ENCODE measurements at regions not wholly inside any gene's neighbourhood (a gene's known extent, or its start where the extent isn't known, plus 50 kb on each side); places are given as distances from the start of the nearest gene placed in this dataset.

- DNase-seq, result no peak
These were observed 279.6 kb upstream of the JARID2 start for GRCh38 chr6:14966096-14966905.

GRCh38 chr6:14966906-14967711, 278.8 kb upstream of the JARID2 start:
- no peak for DNase-seq

DNA sequence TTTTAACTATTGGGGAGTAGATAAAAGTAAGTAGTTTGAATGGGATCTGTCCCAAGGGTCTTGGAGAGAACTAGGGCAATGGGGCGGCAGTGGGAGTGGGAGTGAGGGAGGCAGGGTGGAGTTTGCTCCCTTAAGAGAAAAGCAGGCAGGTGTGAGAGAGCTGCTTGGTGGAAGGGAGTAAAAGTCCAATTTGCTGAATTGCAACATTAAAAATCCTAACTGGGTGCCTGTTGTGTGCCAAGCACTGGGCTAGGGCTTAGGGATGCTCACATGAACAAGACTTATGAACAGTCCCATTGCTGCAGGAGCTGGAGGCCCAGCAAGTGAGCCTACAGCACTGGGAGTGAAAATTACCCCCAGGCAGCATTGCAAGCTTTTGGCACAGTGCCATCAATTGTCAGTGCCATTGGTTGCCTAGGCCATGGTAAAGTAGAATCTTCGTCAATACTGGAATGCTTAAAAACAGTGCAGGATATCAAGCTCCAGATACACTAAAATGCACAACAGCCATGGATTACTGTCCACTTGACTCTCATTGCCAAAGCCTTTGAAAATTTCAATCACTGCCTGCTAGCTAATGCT, 277.7 kb upstream of the JARID2 start:
- no peak for DNase-seq

DNA sequence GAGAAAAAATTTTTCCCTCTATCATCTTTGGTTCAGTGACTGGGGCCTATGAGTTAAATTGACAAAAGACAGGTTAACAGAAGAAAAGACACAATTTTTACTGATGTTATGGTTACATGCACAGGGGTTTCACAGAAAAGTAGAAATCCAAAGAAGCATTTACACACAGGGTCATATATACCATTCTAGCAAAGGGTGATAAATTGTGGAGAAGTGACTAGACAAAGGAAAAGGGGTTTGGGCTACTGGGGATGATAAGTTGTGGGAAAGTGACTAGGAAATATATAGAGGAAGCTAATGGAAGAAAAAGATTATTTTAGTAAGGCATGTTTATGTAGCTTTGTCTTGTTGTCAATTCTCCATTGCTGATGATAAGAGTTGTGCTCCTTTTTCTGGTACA, 276.7 kb upstream of the JARID2 start:
- no peak for DNase-seq

DNA sequence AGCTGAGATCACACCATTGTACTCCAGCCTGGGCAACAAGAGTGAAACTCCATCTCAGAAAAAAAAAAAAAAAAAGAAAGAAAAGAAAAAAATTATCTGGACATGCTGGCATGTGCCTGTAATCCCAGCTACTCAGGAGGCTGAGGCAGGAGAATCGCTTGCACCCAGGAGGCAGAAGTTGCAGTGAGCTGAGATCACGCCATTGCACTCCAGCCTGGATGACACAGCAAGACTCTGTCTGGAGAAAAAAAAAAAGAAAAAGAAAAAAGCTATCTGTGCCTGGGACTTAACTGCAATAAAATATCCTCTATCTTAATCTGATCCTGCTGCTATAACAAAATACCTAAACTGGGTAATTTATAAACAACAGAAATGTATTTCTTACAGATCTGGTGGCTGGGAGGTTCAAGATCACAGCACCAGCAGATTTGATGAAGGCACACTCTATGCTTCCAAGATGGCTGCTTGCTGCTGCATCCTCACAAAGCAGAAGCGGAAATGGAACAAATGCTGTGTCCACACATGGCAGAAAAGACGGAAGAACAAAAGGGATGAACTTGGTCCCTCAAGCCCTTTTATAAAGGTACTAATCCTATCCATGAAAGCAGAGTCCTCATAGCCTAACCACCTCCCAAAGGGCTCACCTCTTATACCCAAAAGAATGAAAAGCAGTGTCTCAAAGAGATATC, 273.3 kb upstream of the JARID2 start:
- no peak for DNase-seq

- DNase-seq, result no peak
These were observed 271.5 kb upstream of the JARID2 start for GRCh38 chr6:14974372-14974771.

- no peak for DNase-seq
These were observed 270.9 kb upstream of the JARID2 start for GRCh38 chr6:14974792-14975470.

DNA sequence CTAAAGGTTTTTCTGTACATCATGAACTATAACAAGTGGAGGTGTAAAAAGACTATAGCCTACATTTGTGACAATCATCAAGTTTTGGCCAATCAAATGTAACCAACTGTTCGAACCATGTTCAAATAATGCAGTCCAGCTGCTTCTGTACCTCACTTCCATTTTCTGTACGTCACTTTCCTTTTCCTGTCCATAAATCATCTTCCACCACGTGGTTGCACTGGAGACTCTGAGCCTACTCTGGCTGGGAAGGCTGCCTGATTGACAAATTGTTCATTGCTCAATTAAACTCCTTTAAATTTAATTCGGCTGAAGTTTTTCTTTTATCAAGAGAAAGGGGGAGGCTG, 270.4 kb upstream of the JARID2 start:
- no peak for DNase-seq

DNA sequence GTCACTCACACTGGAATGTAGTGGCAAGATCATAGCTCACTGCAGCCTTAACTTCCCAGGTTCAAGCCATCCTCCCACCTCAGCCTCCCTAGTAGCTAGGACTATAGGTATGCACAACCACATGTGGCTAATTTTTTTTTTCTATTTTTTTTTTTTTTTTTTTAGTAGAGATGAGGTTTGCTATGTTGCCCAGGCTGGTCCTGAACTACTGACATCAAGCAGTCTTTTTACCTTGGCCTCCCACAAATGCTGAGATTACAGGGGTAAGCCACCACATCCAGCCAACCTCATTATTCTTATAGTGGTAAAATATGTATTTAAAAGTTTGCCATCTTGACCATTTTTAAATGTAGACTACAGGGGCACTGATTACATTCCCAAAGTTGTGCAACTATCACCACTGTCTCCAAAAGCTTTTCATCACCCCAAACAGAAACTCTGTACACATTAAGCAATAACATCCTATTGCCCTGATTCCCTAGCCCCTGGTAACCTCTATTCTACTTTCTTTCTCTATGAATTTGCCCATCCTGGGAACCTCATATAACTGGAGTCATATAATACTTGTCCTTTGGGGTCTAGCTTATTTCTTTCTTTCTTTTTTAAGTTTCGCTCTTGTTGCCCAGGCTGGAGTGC, 268.0 kb upstream of the JARID2 start:
- DNase-seq, result no peak

DNA sequence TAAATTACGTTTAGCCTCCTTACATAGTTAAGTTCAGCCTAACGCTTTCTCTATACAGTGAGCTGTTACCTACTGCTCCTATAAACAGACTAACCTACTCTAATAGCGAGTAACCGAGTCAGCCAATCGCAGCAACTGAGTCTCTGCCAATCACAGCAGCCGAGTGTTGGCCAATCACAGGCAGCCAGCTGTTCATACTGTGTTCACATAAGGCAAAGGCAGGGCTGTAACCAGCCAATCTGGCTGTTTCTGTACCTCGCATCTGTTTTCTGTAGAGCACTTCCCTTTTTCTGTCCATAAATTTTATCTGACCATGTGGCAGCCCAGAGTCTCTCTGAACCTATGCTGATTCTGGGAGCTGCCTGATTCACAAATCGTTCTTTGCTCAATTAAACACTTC, 263.9 kb upstream of the JARID2 start:
- no peak for DNase-seq

- no peak for DNase-seq
These were observed 262.0 kb upstream of the JARID2 start for GRCh38 chr6:14983599-14984518.

DNA sequence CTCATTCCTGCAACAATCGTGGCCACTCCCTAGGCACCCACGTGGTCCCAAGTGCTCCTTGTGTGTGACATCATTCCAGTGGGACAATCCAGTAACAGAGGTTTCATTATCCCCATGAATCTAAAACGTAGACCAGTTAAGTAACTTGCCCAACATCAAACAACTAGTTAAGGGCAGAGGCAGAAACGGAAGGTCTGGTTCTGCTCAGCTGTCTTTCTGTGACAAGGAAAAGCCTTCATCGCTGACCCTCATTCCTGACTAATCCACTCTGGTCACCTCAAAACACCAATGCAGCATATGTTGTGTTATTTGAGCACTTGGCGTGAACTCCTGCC, 261.4 kb upstream of the JARID2 start:
- DNase-seq, result no peak

- no peak for DNase-seq
These were observed 260.5 kb upstream of the JARID2 start for GRCh38 chr6:14985366-14985765.

DNA sequence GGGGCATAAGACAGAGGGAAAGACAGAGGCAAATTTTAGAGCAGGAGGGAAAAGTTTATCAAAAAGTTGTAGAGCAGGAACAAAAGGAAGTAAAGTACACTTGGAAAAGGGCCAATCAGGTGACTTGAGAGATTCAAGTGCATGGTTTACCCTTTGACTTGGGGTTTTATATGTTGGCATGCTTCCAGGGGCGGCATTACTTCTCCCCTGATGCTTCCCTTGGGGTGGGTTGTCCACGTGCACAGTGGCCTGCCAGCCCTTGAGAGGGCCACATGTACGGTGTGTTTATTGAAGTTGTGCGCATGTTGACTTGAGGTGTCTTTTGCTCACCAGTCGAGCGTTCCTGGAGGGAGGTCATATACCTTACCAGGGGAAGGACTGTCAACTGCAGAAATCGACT, 259.5 kb upstream of the JARID2 start:
- no peak for DNase-seq

DNA sequence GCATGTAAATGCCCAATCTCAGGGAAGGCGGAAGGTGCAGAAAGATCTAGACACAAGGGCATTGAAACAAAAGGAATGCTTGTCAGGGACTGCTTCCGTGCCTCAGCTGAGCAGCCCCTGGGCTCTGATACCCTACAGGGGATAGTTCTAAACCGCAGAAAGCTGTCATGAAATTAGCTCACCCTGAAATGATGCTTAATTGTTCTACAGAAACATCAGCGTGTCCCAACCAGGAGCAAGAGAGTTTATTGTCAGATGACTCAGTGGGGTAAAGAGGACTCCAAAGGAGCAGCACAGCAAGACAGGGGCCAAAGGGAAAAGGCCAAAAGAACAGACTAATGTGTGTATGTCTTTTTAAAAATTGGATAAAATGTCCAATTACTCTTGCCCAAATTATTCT, 258.4 kb upstream of the JARID2 start:
- DNase-seq, result no peak

GRCh38 chr6:14992382-14992781, 253.5 kb upstream of the JARID2 start:
- DNase-seq, result no peak

- DNase-seq, result no peak
These were observed 250.7 kb upstream of the JARID2 start for GRCh38 chr6:14995208-14995607.

DNA sequence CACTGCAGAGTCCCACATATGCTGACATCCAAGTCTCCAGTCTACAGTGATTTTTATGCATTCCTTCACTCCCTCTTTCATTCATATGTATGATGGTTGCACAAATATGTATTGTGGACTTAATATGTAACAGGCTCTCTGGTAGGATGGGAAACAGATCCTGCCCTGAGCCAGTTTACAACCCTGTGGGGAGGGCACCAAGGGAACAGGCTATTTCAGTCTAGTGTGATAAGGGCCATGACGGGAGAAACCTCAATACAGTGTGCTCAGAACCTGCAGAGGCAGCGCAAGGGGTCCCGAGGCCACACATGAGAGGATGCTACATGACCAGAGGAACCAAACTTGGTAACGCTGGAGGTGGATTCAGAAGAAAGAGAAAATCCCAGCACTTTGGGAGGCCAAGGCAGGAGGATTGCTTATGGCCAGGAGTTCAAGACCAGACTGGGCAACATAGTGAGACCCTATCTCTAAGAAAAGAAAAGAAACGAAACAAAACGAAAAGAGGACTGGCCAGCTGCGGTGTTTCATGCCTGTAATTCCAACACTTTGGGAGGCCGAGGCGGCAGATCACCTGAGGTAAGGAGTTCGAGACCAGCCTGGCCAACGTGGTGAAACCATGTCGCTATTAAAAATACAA, 249.8 kb upstream of the JARID2 start:
- no peak for DNase-seq

GRCh38 chr6:14996892-14997291, 249.0 kb upstream of the JARID2 start:
- DNase-seq, result no peak

DNA sequence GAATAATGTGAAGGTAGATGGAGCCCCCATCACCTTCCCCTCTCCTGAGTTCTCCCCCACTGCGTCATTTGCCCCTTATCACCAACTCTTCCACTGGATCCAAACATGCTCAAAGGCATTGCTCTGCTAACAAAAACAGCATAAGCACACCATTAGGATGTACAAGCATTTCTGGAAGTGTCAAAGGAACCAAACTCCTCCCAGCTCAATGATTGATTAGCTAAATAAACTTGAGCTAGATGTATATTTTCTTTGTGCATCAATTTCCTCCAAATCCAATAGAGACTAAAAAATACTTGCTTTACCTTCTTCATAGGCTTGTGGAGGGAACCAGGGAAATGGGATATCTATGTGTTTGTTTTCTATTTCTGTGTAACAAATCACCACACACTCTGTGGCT, 248.4 kb upstream of the JARID2 start:
- no peak for DNase-seq

- DNase-seq, result no peak
These were observed 246.8 kb upstream of the JARID2 start for GRCh38 chr6:14999106-14999505.
